ENCODE measurements at regions not wholly inside any gene's neighbourhood (a gene's known extent, or its start where the extent isn't known, plus 50 kb on each side); places are given as distances from the start of the nearest gene placed in this dataset.
"Not testable (repeated sequence)": the region's sequence is repeated elsewhere in the genome, so short reads cannot be mapped to it uniquely, and the experiment has no call there.

GRCh38 chr11:109480251-109480650, 58.3 kb downstream of the C11orf87 start:
- DNase-seq (ENCODE audit: extremely low read depth, low read depth, low spot score), result no peak

GRCh38 chr11:109486129-109486528, 64.1 kb downstream of the C11orf87 start:
- no peak for DNase-seq (ENCODE audit: extremely low read depth, low read depth, low spot score)

GRCh38 chr11:109490953-109491635, 69.1 kb downstream of the C11orf87 start:
- no peak for DNase-seq (ENCODE audit: extremely low read depth, low read depth, low spot score)

GRCh38 chr11:109506115-109506514, 84.1 kb downstream of the C11orf87 start:
- DNase-seq (ENCODE audit: extremely low read depth, low read depth, low spot score), result no peak

GRCh38 chr11:109507331-109507730, 85.3 kb downstream of the C11orf87 start:
- no peak for DNase-seq (ENCODE audit: extremely low read depth, low read depth, low spot score)

- no peak for DNase-seq (ENCODE audit: extremely low read depth, low read depth, low spot score)
These were observed 86.0 kb downstream of the C11orf87 start for GRCh38 chr11:109507836-109508561.

GRCh38 chr11:109508943-109509342, 87.0 kb downstream of the C11orf87 start:
- DNase-seq (ENCODE audit: extremely low read depth, low read depth, low spot score), result no peak

- DNase-seq (ENCODE audit: extremely low read depth, low read depth, low spot score), result no peak
These were observed 88.3 kb downstream of the C11orf87 start for GRCh38 chr11:109510316-109510715.

- no peak for DNase-seq (ENCODE audit: extremely low read depth, low read depth, low spot score)
These were observed 89.6 kb downstream of the C11orf87 start for GRCh38 chr11:109511598-109511997.

GRCh38 chr11:109512249-109512648, 90.3 kb downstream of the C11orf87 start:
- DNase-seq (ENCODE audit: extremely low read depth, low read depth, low spot score), result no peak

- no peak for DNase-seq (ENCODE audit: extremely low read depth, low read depth, low spot score)
These were observed 90.7 kb downstream of the C11orf87 start for GRCh38 chr11:109512680-109513079.

- no peak for DNase-seq (ENCODE audit: extremely low read depth, low read depth, low spot score)
These were observed 92.5 kb downstream of the C11orf87 start for GRCh38 chr11:109514313-109515018.

- no peak for DNase-seq (ENCODE audit: extremely low read depth, low read depth, low spot score)
These were observed 97.3 kb downstream of the C11orf87 start for GRCh38 chr11:109519253-109519652.

- DNase-seq (ENCODE audit: extremely low read depth, low read depth, low spot score), result no peak
These were observed 99.6 kb downstream of the C11orf87 start for GRCh38 chr11:109521571-109522086.

- DNase-seq (ENCODE audit: extremely low read depth, low read depth, low spot score), result no peak
These were observed 100.2 kb downstream of the C11orf87 start for GRCh38 chr11:109522116-109522755.

- not testable (repeated sequence) for DNase-seq (ENCODE audit: extremely low read depth, low read depth, low spot score)
These were observed 103.6 kb downstream of the C11orf87 start for GRCh38 chr11:109525636-109526035.

- DNase-seq (ENCODE audit: extremely low read depth, low read depth, low spot score), result no peak
These were observed 104.1 kb downstream of the C11orf87 start for GRCh38 chr11:109526061-109526460.

GRCh38 chr11:109526931-109527330, 104.9 kb downstream of the C11orf87 start:
- no peak for DNase-seq (ENCODE audit: extremely low read depth, low read depth, low spot score)

GRCh38 chr11:109527496-109527895, 105.5 kb downstream of the C11orf87 start:
- no peak for DNase-seq (ENCODE audit: extremely low read depth, low read depth, low spot score)

- no peak for DNase-seq (ENCODE audit: extremely low read depth, low read depth, low spot score)
These were observed 125.5 kb downstream of the C11orf87 start for GRCh38 chr11:109547356-109548027.

All from glomerular endothelial cell (primary cell).